ENCODE measurements at regions not wholly inside any gene's neighbourhood (a gene's known extent, or its start where the extent isn't known, plus 50 kb on each side); places are given as distances from the start of the nearest gene placed in this dataset.

DNA sequence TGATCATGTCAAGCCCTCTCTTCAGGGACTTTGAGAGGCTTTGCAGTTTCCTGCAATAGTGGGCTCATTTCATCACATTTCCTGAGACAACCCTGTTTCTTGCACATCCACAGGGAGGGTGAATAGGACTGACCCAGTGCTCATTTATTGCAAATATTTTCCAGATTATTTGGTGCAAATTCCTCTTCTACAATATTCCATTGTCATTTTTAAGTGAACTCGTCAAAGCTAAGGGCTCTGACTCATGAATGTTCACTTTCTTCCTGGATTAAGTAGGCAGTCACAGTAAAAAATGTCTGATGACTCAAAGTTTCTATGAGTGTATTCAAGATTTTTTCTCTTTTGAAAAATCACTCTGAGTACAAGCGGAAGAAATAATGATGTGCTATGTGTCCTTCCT, 225.5 kb upstream of the GALNT5 start:
- no peak for TF ChIP-seq CTCF (IDR thresholded peaks at IDR 0.05)
- TF ChIP-seq POLR2A (IDR thresholded peaks at IDR 0.05) = no peak

All from tibial nerve (tissue), 3 donors.